GM19324 (cell line): ENCODE measurements at regions not wholly inside any gene's neighbourhood (a gene's known extent, or its start where the extent isn't known, plus 50 kb on each side); places are given as distances from the start of the nearest gene placed in this dataset.

Source experiments
- ATAC-seq: cut with Tn5 transposase; IDR thresholded peaks from one replicate; pipeline ENCODE4 v1.9.1; 2021; ENCODE audit warnings: mild to moderate bottlenecking, moderate library complexity; ENCODE audit not compliant: unreplicated experiment, low FRiP score

DNA sequence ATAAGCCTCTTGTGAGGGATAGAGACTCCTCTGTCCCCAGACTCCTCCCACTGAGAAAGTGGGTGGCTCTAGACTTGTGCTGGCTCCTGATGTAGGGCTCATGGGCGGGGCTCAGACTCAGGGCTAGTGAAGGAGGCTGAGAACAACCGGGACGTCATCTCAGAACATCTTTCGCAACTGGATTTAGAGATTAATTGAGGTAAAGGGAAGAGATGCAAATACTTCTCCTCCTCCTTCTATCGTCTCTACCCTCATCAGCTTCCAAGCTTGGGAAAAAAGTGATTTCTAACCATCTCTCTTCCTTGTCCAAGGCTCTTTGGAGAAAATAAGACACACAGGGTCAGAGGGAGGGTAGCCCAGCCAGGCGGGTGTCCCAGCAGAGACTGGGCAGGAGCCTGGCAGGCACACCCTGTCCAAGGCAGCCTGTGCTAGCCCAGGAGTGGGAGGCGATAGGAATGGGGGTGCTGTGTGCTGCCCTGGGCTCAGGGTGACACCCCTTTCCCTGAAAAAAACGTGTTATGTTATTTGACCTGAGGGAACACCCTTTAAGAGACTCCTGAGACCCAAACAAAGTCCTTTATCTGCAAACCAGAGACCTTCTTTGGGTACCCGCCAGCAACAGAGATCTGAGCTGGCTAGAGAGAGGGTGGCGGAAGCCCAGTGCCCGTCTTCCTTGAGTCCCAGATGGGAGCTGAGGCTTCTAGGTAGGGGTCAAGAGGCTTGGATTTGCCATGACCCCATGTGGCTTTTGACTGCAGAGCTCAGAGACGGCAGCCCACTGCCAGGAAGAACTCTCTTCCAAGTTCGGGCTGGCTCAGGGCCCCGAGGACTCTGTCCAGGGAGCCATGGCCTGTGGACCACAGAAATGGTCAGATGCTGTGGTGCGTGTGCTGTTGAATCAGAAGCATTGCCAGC lies 160.9 kb downstream of the ADAMTS15 start:
- ATAC-seq, result no peak

DNA sequence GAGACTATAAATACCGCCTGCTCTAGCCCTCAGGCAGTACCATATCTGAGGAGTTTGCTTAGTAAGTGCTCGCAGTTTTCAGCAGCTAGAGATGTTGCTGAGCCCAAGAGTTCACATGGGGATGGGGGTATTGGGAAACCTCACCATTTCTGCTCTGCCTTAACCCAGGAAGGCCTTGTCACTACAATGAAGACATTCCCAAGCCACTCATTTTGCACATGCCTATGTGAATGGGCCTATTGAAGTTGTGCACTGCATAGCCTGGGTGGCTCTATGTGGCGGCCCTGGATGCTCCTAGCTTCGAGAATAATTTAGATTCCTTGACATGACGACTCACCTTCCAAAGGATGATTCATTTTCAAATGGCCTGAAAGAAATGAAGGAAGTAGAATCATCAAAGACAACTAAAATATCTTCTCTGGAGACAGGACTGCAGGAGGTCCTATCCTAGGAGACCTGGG lies 163.4 kb downstream of the ADAMTS15 start:
- ATAC-seq, result no peak

DNA sequence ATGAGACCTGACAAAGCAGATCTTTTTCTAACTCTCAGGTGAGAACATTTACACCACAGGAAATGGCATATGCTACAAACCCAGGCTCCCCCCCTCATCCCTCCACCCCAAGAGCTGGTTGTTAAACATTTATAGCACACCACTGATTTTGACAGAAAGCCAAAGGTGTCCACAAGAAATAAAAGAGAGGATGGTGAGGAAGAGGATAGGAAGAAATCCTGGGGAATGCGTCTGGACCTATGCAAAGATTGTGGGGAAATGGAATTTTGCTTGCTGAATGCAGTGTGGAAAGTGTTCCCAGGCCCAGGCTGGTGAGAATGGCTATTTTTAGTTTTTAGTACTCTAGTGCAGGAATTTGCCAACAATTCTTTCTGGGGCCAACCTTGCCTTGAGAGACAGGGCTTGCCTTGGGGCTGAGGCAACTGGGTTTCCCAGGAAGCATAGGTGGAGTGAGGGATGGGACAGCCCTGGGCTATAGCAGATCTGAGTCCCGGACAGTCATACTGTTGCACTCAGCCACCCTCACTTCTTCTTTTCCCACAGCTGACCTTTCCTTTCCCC lies 163.9 kb downstream of the ADAMTS15 start:
- ATAC-seq, result no peak

GRCh38 chr11:130613396-130613795 lies 165.0 kb downstream of the ADAMTS15 start:
- no peak for ATAC-seq

GRCh38 chr11:130614591-130614990 lies 166.1 kb downstream of the ADAMTS15 start:
- no peak for ATAC-seq

DNA sequence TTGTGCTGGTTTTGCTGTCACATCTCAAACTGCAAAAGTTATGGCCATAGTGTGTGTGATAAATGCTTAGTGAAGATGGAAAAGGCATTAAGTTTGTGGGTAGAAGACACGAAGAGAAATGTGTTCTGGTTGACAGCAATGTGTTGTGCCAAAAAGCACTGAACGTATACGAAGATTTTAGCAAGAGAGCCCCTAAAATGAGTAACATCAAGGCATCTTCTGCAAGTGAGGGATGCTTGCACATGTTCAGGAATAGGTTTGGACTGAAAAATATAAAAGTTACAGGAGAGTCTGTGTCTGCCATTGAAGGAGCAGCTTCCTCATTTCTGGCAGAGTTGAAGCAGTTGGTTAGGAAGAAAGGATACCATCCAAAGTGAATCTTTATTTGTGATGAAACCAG lies 167.1 kb downstream of the ADAMTS15 start:
- ATAC-seq, result no peak

- ATAC-seq, result no peak
Observed at GRCh38 chr11:130616573-130616972, 168.1 kb downstream of the ADAMTS15 start.

DNA sequence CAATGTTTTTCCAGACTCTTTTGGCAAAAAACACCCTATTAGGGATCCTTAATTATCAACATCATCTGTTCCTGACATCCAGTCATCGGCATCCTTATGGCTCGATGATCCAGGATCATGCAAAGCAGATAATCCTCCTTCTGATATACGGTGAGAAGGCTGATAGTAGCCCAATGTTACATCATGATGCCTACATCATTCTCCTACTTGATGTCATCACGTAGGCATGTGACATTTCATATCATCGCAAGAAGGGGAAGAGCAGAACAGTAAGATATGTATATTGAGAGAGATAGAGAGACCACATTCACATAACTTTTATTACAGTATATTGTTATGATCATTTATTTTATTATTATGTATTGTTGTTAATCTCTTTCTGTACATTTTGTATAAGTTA lies 168.6 kb downstream of the ADAMTS15 start:
- no peak for ATAC-seq

DNA sequence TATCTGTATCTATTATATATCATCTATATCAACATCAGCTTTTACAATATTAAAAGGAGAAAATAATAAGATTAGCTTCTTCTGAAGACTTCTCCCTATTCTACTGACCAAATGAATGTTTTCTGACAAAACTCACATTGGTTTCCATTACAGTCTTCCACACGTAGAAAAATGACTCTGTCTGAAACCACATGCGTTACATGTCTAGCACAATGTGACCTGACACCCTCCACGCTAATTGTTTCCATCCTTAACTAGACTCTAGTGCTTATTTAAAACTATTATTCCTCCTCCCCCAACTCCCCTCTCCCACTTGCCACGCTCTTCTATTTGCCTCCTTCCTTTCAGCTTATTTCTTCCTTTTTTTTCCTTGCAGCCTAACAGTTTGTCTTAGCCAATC lies 172.1 kb downstream of the ADAMTS15 start:
- no peak for ATAC-seq

DNA sequence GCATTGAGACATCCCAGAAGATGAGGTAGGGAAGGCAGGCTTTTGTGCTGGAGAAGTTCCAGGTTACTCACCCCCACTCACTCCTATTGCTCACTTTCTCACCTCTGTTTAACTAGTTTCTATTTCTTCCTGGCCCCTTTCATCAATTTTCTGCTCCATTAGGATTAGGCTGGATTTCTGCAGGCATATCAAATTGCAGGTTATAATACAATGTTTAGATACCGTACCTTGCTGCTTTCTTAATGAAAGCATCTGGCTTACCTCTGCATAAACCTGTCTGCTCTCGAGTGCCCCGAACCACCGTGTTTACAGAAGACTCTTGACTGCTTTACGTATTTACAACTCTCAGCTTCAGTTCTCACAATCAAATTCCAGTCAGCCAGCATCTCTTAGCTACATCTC lies 173.7 kb downstream of the ADAMTS15 start:
- no peak for ATAC-seq

DNA sequence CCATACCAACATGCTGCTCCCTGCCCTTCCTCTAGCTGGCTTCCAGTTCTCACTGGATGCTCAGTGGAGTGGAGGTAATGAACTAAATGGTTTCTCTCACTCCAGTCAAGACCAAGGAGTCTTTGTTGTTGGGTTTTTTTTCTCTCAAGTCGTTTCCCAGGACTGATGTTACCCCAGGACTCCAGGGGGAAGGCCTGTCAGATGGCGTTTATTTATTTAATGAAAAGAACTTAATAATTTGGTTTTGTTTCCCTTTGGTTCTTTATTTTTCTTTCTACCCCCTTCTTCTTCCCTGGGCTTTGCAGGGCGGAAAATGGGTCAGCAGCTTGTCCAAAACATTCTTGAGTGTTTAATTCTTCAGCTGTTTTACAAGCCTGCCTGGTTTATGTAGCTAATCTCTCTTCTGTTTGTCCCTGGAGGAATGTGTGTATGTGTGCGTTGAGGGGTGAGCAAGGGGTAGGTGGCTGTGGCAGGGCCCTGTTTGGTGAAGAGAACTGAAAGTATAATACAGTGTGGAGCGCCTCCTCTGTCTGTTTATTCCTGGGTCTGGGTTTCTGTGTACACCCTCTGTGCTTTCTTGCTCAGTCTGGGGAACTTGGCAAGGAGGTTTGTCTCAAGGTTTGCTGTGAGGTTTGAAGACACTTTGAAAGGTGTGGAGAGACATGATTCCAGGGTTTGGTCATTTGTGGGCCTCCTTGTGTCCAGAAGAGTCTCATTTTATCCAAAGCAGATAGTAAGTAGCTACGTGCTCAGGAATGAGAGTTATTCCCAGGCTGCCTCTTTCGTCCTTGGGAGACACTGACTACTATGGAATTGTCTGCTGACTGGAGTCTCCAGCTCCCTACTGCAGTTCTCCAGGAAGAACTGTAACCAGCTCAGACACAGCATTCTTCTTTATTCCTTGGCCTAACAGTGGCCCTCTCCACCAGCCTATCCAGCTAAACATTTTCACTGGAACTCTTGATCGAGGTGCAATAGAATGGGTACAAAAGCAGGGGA lies 175.5 kb downstream of the ADAMTS15 start:
- ATAC-seq, result peak; percentile 50

GRCh38 chr11:130624971-130625544 lies 176.6 kb downstream of the ADAMTS15 start:
- no peak for ATAC-seq

DNA sequence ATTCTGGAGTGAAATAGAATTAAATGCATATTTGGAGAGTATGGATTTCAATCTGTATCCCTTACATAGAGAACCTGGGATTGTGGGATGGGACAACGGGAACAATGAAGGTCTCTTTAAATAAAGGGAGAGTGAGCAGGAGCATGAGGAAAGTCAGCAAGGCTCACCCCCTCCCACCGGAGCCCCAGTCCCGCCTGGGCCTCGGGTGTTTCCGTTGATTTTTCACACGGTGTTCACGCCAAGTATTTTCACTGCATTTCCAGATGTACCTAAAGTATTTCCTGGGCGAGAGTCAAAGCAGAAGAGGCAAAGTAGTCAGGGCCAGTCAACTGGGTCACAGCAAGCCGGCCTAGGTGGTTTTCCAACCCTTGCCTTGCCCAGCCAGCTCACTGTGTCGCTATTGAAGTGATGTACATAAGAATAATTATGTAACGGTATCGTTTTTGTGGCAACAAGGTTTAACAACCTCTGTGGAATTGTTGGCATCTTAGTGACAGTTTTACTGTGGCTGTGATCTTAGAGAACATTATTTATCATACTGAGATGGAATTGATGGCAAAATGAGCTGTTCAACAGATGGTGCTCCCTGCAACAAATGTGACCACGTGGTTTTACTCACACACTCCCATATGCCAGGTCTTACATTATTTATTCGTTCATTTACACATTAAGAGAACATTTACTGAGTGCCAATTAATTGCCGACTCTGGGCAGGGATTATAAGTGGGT lies 177.3 kb downstream of the ADAMTS15 start:
- ATAC-seq, result no peak

GRCh38 chr11:130629039-130629438 lies 180.6 kb downstream of the ADAMTS15 start:
- no peak for ATAC-seq

GRCh38 chr11:130631119-130631518 lies 182.7 kb downstream of the ADAMTS15 start:
- ATAC-seq, result no peak

GRCh38 chr11:130633466-130633865 lies 185.0 kb downstream of the ADAMTS15 start:
- no peak for ATAC-seq

- ATAC-seq, result no peak
Observed at GRCh38 chr11:130634186-130634585, 185.7 kb downstream of the ADAMTS15 start.

- no peak for ATAC-seq
Observed at GRCh38 chr11:130634961-130635473, 186.6 kb downstream of the ADAMTS15 start.

DNA sequence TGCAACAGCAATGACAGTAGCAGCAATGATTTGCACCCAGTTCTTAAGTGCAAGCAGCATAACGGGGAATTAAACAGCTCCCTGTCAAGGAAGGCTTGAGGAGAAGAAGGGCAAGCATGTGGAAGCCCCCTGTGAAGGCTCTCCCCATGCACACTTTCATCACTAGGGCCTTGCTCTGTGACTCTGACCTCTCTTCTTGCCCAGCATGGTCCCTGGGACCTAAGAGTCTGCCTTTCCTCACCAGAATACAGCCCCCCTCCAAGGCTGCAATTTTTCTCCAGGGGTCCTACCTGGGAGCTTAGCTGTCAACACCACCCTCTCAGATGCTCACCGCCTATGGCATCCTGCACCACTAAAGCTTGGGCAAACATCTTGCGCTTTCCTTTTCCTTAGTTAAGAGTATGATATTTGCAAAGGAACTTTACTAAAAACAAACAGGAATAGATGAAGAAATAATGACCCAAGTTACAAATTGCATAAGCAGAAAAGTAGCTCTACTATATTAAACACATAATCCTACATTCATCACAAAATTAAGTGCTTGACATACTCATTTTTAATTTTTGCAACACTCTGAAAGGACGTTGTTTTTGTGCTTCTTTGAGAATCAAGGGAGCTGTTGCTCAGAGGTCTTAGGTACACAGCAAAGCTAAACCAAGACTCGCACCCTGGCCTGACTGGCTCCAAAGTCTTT lies 187.6 kb downstream of the ADAMTS15 start:
- ATAC-seq, result no peak
